K562 (cell line): ENCODE measurements at regions not wholly inside any gene's neighbourhood (a gene's known extent, or its start where the extent isn't known, plus 50 kb on each side); places are given as distances from the start of the nearest gene placed in this dataset.

Source experiments
- CBX5 ChIP-seq: IDR thresholded peaks from 2 replicates; pipeline ENCODE4 v1.6.1; 2014; ENCODE audit warnings: low read depth, borderline replicate concordance
- CHD2 ChIP-seq: IDR thresholded peaks from 2 replicates; pipeline ENCODE4 v1.6.1; 2011; ENCODE audit warnings: low read depth, low read length
- CTCF ChIP-seq, 3 experiments: IDR thresholded peaks in 2 of 3; conservative IDR thresholded peaks in 1 of 3; 2 replicates each; pipeline ENCODE4 v1.5.1; 2011 to 2012; ENCODE audit warnings: low read length in 3 of 3, mild to moderate bottlenecking in 3 of 3, control low read depth in 2 of 3, improper control_type of control experiment in 1 of 3, inconsistent platforms in 1 of 3, low read depth in 1 of 3, mixed read lengths in 1 of 3, moderate library complexity in 1 of 3; ENCODE audit not compliant: insufficient read depth in 2 of 3
- CXXC5 ChIP-seq: fragments of 250-450 bp; sonication (Bioruptor Pico); IDR thresholded peaks from 2 replicates; pipeline ENCODE4 v1.8.0; 2022; ENCODE audit warnings: inconsistent platforms, mild to moderate bottlenecking, moderate library complexity
- GATAD2A ChIP-seq: fragments of 450-650 bp; IDR thresholded peaks from 2 replicates; pipeline ENCODE4 v1.6.1; 2017
- POLR2AphosphoS5 ChIP-seq: IDR thresholded peaks from 2 replicates; pipeline ENCODE4 v1.6.1; 2011; ENCODE audit warnings: mild to moderate bottlenecking, low read depth, low read length, moderate library complexity; ENCODE audit not compliant: control insufficient read depth, insufficient read depth
- SMAD2 ChIP-seq: fragments of 150-350 bp; IDR thresholded peaks from 2 replicates; pipeline ENCODE4 v1.6.1; 2014; ENCODE audit warnings: low read depth, mild to moderate bottlenecking, low read length
- TGIF2 ChIP-seq: sonication (generic); formaldehyde crosslinking; IDR thresholded peaks from 2 replicates; pipeline ENCODE4 v1.8.1; 2022; ENCODE audit warnings: mild to moderate bottlenecking, missing genetic modification reagents, moderate library complexity
- ZHX1 ChIP-seq: fragments of 150-350 bp; conservative IDR thresholded peaks from 2 replicates; pipeline ENCODE4 v1.6.1; 2014; ENCODE audit warnings: low read length
- TF ChIP-seq, protein P1 (sequence below): sonication (generic); formaldehyde crosslinking; IDR thresholded peaks from 2 replicates; pipeline ENCODE4 v1.8.0; 2022; ENCODE audit warnings: missing genetic modification reagents, mild to moderate bottlenecking, moderate library complexity, borderline replicate concordance

DNA sequence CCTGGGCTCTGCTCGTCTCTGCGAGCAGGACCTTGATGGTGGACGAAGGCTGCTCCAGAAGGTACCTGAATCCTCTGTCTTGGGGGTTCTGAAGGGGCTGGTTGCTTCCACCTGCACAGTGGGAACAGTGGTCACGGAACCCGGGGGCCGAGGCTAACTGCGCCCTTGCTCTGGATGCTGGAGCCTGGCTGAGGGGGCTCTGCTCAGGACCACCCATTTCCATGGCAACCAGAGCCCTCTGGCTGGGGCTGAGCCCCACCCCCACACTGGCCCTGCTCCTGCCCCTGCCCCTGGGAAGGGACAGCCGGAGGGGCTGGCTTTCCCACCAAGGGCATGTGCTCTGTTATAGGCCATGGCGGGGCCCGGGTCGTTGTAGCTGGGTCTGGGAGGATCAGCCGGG is 462.3 kb downstream of the PTPRU start:
- TF ChIP-seq, protein P1, sequence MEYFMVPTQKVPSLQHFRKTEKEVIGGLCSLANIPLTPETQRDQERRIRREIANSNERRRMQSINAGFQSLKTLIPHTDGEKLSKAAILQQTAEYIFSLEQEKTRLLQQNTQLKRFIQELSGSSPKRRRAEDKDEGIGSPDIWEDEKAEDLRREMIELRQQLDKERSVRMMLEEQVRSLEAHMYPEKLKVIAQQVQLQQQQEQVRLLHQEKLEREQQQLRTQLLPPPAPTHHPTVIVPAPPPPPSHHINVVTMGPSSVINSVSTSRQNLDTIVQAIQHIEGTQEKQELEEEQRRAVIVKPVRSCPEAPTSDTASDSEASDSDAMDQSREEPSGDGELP: no peak
- TF ChIP-seq CHD2 (no peak), POLR2AphosphoS5 (no peak), CXXC5 (CRISPR knock-in tag) (no peak), CTCF (IDR thresholded peaks at IDR 0.05 in 2 of 3, conservative IDR thresholded peaks at IDR 0.05 in 1 of 3; ENCODE audit: insufficient read depth in 2 of 3, low read depth in 1 of 3, low read length in 3 of 3) (no peak), SMAD2 (no peak), TGIF2 (CRISPR knock-in tag) (no peak), CBX5 (no peak), GATAD2A (no peak), ZHX1 (no peak)
